ENCODE measurements at regions not wholly inside any gene's neighbourhood (a gene's known extent, or its start where the extent isn't known, plus 50 kb on each side); places are given as distances from the start of the nearest gene placed in this dataset.
"Not testable (repeated sequence)": the region's sequence is repeated elsewhere in the genome, so short reads cannot be mapped to it uniquely, and the experiment has no call there.

- H3K9ac ChIP-seq (replicated peaks; ENCODE audit: extremely low read depth, insufficient read depth, low read length); DNase-seq (ENCODE audit: low read depth, low spot score); H2AFZ ChIP-seq (ENCODE audit: low read depth, low read length); H3K9me1 ChIP-seq (replicated peaks; ENCODE audit: control insufficient read depth, extremely low read depth, insufficient read depth, low read length); dilution Hi-C loops (cut with MboI; ENCODE audit: extremely low pct_ligation_motif_present, low sequenced_read_pairs); H3K4me3 ChIP-seq (replicated peaks in 1 of 3; ENCODE audit: insufficient read depth in 1 of 3, low read depth in 1 of 3, low read length in 3 of 3); H4K20me1 ChIP-seq (replicated peaks; ENCODE audit: control insufficient read depth, extremely low read depth, insufficient read depth, low read length); intact Hi-C loops (cut with micrococcal nuclease); BruUV-seq (replicated peaks); H3K4me2 ChIP-seq (ENCODE audit: insufficient read depth, low read length); H3K27me3 ChIP-seq (ENCODE audit: control insufficient read depth in 2 of 2, insufficient read depth in 2 of 2, low read length in 2 of 2); H3K79me2 ChIP-seq (ENCODE audit: control insufficient read depth, insufficient read depth, low read length); H3K4me1 ChIP-seq (ENCODE audit: control insufficient read depth, extremely low read depth, insufficient read depth, low read length); H3K36me3 ChIP-seq (ENCODE audit: control insufficient read depth in 2 of 2, extremely low read depth in 1 of 2, insufficient read depth in 2 of 2, low read length in 2 of 2); POLR2A ChIA-PET; H3K9me3 ChIP-seq (replicated peaks; ENCODE audit: control insufficient read depth, insufficient read depth, low read length); FAIRE-seq; H3K27ac ChIP-seq (ENCODE audit: insufficient read depth, low read depth, low read length); CTCF ChIA-PET: not testable (repeated sequence)
These were observed 502.1 kb downstream of the TP53TG3F start for GRCh38 chr16:33961536-33961935.

DNA sequence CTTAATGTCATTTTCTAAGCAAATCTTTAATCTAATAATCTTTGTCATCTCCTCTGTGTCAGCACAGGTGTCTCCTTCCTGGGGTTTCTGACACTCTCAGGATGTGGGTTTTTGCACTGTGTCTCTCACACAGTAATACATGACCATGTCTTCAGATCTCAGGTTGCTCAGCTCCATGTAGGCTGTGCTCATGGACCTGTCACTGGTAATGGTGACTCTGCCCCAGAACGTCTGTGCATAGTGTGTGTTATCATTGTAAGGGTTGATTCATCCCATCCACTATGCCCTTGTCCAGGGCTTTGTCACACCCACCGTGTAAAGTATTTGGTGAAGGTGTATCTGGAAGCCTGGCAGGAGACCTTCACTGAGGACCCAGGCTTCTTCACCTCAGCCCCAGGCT, 506.1 kb downstream of the TP53TG3F start:
- H3K9me3 ChIP-seq (replicated peaks; ENCODE audit: control insufficient read depth, insufficient read depth, low read length); H3K36me3 ChIP-seq (ENCODE audit: control insufficient read depth in 2 of 2, extremely low read depth in 1 of 2, insufficient read depth in 2 of 2, low read length in 2 of 2); H3K4me1 ChIP-seq (ENCODE audit: control insufficient read depth, extremely low read depth, insufficient read depth, low read length); BruUV-seq (replicated peaks); POLR2A ChIA-PET; DNase-seq (ENCODE audit: low read depth, low spot score); H3K9me1 ChIP-seq (replicated peaks; ENCODE audit: control insufficient read depth, extremely low read depth, insufficient read depth, low read length); intact Hi-C loops (cut with micrococcal nuclease); FAIRE-seq; H3K4me3 ChIP-seq (replicated peaks in 1 of 3; ENCODE audit: insufficient read depth in 1 of 3, low read depth in 1 of 3, low read length in 3 of 3); dilution Hi-C loops (cut with MboI; ENCODE audit: extremely low pct_ligation_motif_present, low sequenced_read_pairs); H3K27ac ChIP-seq (ENCODE audit: insufficient read depth, low read depth, low read length); H3K79me2 ChIP-seq (ENCODE audit: control insufficient read depth, insufficient read depth, low read length); CTCF ChIA-PET; H3K27me3 ChIP-seq (ENCODE audit: control insufficient read depth in 2 of 2, insufficient read depth in 2 of 2, low read length in 2 of 2); H2AFZ ChIP-seq (ENCODE audit: low read depth, low read length); H3K9ac ChIP-seq (replicated peaks; ENCODE audit: extremely low read depth, insufficient read depth, low read length); H3K4me2 ChIP-seq (ENCODE audit: insufficient read depth, low read length); H4K20me1 ChIP-seq (replicated peaks; ENCODE audit: control insufficient read depth, extremely low read depth, insufficient read depth, low read length): not testable (repeated sequence)

- POLR2A ChIA-PET; H3K27ac ChIP-seq (ENCODE audit: insufficient read depth, low read depth, low read length): not testable (repeated sequence)
These were observed 507.4 kb downstream of the TP53TG3F start for GRCh38 chr16:33966855-33967254.

DNA sequence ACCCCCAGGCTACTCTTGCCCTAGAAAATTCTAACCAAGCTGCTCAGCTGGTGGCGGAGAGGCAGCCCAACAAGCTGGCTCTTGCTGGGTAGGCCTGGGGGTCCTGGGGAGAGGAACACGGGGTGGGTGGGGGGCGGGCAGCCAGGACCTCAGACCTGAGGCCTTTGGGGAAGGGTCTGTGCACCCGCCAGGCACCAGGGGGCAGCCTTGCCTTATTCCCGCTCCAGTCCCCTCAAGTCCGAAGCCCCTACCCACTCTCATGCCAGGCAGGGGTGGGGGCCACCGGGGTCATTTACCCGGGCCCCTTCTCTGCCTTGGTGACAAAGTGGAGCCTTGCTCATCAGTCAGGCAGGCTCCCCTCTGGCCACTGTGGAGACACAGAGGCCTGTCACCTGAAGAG, 515.1 kb downstream of the TP53TG3F start:
- dilution Hi-C loops (cut with MboI; ENCODE audit: extremely low pct_ligation_motif_present, low sequenced_read_pairs); H3K9ac ChIP-seq (replicated peaks; ENCODE audit: extremely low read depth, insufficient read depth, low read length); POLR2A ChIA-PET; DNase-seq (ENCODE audit: low read depth, low spot score); H3K27me3 ChIP-seq (ENCODE audit: control insufficient read depth in 2 of 2, insufficient read depth in 2 of 2, low read length in 2 of 2); H3K4me2 ChIP-seq (ENCODE audit: insufficient read depth, low read length); H3K27ac ChIP-seq (ENCODE audit: insufficient read depth, low read depth, low read length); H2AFZ ChIP-seq (ENCODE audit: low read depth, low read length); FAIRE-seq; H3K36me3 ChIP-seq (ENCODE audit: control insufficient read depth in 2 of 2, extremely low read depth in 1 of 2, insufficient read depth in 2 of 2, low read length in 2 of 2); CTCF ChIA-PET; H3K4me3 ChIP-seq (replicated peaks in 1 of 3; ENCODE audit: insufficient read depth in 1 of 3, low read depth in 1 of 3, low read length in 3 of 3); H3K79me2 ChIP-seq (ENCODE audit: control insufficient read depth, insufficient read depth, low read length); H4K20me1 ChIP-seq (replicated peaks; ENCODE audit: control insufficient read depth, extremely low read depth, insufficient read depth, low read length); intact Hi-C loops (cut with micrococcal nuclease); H3K9me1 ChIP-seq (replicated peaks; ENCODE audit: control insufficient read depth, extremely low read depth, insufficient read depth, low read length); H3K4me1 ChIP-seq (ENCODE audit: control insufficient read depth, extremely low read depth, insufficient read depth, low read length); H3K9me3 ChIP-seq (replicated peaks; ENCODE audit: control insufficient read depth, insufficient read depth, low read length); BruUV-seq (replicated peaks): not testable (repeated sequence)

More at GRCh38 chr16:33966855-33967254, 507.4 kb downstream of the TP53TG3F start:
- H3K4me3 ChIP-seq (replicated peaks in 1 of 3; ENCODE audit: insufficient read depth in 1 of 3, low read depth in 1 of 3, low read length in 3 of 3); CTCF ChIA-PET; H3K9me3 ChIP-seq (replicated peaks; ENCODE audit: control insufficient read depth, insufficient read depth, low read length); H3K36me3 ChIP-seq (ENCODE audit: control insufficient read depth in 2 of 2, extremely low read depth in 1 of 2, insufficient read depth in 2 of 2, low read length in 2 of 2); dilution Hi-C loops (cut with MboI; ENCODE audit: extremely low pct_ligation_motif_present, low sequenced_read_pairs); intact Hi-C loops (cut with micrococcal nuclease); FAIRE-seq; BruUV-seq (replicated peaks); H3K4me2 ChIP-seq (ENCODE audit: insufficient read depth, low read length); H3K79me2 ChIP-seq (ENCODE audit: control insufficient read depth, insufficient read depth, low read length); H4K20me1 ChIP-seq (replicated peaks; ENCODE audit: control insufficient read depth, extremely low read depth, insufficient read depth, low read length); H2AFZ ChIP-seq (ENCODE audit: low read depth, low read length); H3K4me1 ChIP-seq (ENCODE audit: control insufficient read depth, extremely low read depth, insufficient read depth, low read length); H3K9me1 ChIP-seq (replicated peaks; ENCODE audit: control insufficient read depth, extremely low read depth, insufficient read depth, low read length); DNase-seq (ENCODE audit: low read depth, low spot score); H3K9ac ChIP-seq (replicated peaks; ENCODE audit: extremely low read depth, insufficient read depth, low read length); H3K27me3 ChIP-seq (ENCODE audit: control insufficient read depth in 2 of 2, insufficient read depth in 2 of 2, low read length in 2 of 2): not testable (repeated sequence)

Measured in endothelial cell of umbilical vein (primary cell).